LNCaP clone FGC (cell line): ENCODE measurements at regions not wholly inside any gene's neighbourhood (a gene's known extent, or its start where the extent isn't known, plus 50 kb on each side); places are given as distances from the start of the nearest gene placed in this dataset.

ENCODE experiments used
- DNase-seq: peaks from one replicate; pipeline ENCODE4 v3.0.0-alpha.2; 2011; ENCODE audit warnings: low read depth
- H3K4me3 ChIP-seq: 2 replicates; pipeline ENCODE4 v1.5.1; 2011; ENCODE audit warnings: mild to moderate bottlenecking, low read depth, low read length, control low read depth
- CTCF ChIP-seq: IDR thresholded peaks from 2 replicates; pipeline ENCODE4 v1.5.1; 2012; ENCODE audit warnings: mild to moderate bottlenecking; ENCODE audit not compliant: control insufficient read depth, insufficient read depth; ENCODE audit errors: extremely low read depth

DNA sequence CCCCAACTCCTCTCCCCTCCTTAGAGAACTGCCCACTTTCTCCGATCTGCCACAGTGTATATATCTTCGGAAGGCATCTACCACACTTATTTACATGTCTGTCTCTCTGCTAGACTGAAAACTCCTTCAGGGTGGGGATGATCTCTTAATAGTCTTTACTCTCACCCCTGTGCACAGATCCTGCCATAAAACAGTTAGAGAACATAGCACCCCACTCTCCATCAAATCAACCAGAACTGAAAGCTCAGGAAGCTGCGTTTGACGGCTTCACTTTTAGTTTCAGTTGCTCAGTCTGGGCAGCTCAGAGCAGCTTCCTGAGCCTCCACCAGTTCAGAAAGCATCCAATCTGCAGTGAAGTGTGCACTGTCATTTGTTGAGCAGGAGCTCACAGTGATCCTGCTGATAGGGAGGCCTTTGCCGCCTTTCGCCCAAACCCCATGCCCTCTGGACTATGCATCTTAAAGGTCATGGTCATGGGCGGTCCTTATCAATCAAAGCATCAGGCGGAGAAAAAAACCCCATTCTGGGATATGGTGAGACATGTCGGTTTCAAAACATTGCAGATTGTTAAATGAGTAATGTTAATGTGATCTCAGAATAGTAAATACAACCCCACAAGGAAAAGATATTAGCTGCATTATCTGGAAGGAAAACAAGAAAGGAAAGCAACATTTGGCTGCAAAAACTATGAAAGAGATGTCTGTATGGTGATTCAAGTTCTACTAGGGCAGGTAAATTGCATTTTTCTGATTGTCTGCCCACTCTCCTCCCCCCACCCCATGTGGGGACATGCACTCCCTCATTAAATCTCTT is 167.1 kb upstream of the ADO start:
- no peak for TF ChIP-seq CTCF
- no peak overlapping the region for H3K4me3 ChIP-seq
- no peak for DNase-seq

GRCh38 chr10:62638062-62638477 is 166.4 kb upstream of the ADO start:
- H3K4me3 ChIP-seq = no peak overlapping the region
- no peak for DNase-seq
- TF ChIP-seq CTCF = no peak

DNA sequence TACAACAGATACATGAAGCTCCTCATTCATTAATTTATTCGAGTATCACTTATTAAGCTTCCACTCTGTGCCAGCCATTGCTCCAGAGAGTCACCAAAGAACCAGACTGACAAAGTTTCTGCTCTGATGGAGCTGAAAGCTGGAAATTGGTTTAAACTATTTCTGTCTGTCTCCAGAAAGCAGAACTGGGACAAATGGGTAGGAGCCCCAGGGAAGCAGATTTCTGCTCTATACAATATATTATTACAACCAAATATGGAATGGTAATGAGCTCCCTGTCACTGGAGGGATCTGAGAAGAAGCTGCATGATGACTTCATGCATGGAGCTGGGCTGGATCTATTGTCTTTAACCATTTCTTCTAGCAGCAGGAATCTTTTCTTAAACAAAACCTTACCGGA is 165.4 kb upstream of the ADO start:
- no peak overlapping the region for H3K4me3 ChIP-seq
- no peak for TF ChIP-seq CTCF
- no peak for DNase-seq

GRCh38 chr10:62640411-62640810 is 164.1 kb upstream of the ADO start:
- TF ChIP-seq CTCF = no peak
- H3K4me3 ChIP-seq = no peak overlapping the region
- DNase-seq = no peak

DNA sequence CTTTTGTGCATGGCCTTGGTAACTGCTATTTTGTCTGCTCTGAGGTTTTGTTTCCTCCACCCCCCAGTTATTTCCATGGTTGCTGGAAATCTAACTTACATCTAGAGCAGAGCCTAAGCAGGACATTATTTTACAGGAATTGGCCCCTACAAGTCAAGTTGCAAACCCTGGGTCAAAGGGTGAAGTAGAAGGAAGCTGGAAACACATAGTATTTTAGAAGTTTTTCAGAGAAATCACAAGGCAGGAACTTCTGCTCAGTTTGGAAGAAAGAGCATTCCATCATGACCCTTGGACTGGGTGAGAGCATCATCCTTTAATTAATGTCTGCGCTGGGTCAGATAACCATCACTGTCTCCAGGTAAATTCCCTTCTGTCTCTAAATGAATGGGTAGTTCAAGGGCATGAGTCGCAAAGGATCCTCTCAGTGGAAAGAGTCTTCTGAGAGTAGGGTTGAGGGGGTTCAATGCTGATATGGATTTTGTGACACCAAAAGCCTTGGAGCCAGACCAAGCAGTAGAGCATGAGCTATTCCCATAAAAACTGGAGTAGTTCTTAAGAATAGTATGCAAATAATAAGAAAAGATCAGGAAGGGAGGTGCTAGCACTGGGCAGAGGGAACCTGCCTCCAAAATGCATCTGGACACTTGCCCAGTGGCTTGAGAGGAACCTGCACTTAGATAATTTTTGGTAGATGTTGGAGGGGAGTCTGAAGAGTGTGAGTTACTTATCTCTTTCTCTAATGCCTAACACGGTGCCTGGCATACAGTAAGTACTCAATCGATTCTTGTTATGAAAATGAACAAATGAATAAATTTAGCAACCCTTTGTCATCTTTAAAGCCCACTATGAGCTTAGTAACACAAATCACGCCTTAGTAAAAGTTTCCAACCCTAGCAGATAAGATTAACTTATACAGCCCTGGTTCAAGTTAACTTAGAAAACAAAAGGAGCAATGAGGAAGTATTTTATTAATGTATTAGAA is 160.6 kb upstream of the ADO start:
- no peak overlapping the region for H3K4me3 ChIP-seq
- DNase-seq = no peak
- no peak for TF ChIP-seq CTCF

DNA sequence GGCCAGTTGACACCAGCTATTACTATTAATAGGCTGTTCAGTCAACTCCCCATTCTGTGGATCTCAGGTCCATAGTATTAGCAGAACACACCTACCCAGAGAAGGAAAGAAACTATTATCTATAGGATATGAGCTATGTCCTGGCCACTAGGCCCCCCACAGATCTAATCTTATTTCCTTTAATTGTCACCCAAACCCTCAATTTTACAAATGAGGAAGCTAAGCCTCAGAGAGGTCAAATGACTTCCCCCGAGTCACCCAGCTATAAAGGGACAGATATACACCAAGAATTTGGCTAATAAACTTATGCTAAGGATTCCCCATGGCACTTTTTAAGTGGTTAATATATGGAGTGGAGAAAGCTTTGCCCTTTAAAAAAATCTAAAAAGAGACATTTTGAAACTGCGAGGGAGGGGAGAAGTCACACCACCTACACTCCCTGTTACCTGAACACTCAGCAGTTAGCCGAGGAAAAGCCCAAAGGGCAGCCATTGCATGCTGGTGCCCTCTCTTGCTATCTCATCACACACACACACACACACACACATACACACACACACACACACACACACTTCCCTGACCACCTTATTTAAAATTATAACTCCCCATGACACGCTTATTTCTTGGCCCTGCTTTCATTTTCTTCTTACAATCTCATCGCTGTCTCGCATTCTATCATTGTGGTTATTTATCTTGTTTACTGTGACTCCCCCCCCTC is 157.0 kb upstream of the ADO start:
- H3K4me3 ChIP-seq = no peak overlapping the region
- no peak for TF ChIP-seq CTCF
- DNase-seq = no peak
